Skin epidermis (tissue), 12 donors: ENCODE measurements at regions not wholly inside any gene's neighbourhood (a gene's known extent, or its start where the extent isn't known, plus 50 kb on each side); places are given as distances from the start of the nearest gene placed in this dataset.

Source experiments
- H3K27ac ChIP-seq, 21 experiments: fragments of 200-600 bp; sonication (generic) in 11 of 21; one replicate each; pipeline ENCODE4 v1.5.0; 2020; ENCODE audit warnings: mild to moderate bottlenecking in 3 of 21, inconsistent platforms in 2 of 21, moderate library complexity in 2 of 21
- H3K4me3 ChIP-seq, 7 experiments: fragments of 200-600 bp; sonication (generic) in 2 of 7; one replicate each; pipeline ENCODE4 v1.5.0; 2020; ENCODE audit warnings: inconsistent platforms in 2 of 7, mild to moderate bottlenecking in 2 of 7, moderate library complexity in 1 of 7

GRCh38 chr12:115421796-115422709, 738.1 kb upstream of the TBX3 start:
- no peak overlapping the region for H3K4me3 ChIP-seq
- no peak overlapping the region for H3K27ac ChIP-seq

- Histone ChIP-seq H3K27ac (no peak overlapping the region), H3K4me3 (no peak overlapping the region)
Measured at GRCh38 chr12:115421350-115421749, 737.4 kb upstream of the TBX3 start.

DNA sequence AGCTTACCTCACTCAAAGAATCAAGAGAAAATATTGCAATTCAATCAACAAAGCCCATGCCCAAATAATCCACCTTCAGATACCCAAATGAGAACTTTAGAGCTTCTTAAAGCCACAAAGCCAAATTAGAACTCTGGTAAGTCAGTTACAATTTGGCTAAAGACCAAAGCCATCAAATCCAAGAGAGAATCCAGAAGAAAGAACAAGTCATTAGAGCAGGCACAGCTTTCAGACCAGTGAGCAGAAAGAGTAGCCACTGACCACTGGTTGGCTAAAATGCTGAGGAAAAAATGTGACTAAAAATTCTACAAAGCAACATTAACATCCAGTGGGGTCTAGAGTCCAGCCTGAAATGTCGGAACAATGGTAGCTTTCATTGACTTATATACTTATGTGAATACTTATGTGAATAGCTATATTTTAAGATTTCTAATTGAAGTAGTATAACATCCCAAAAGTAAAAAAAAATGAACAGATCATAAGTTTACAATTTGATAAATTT, 735.2 kb upstream of the TBX3 start:
- H3K27ac ChIP-seq = no peak overlapping the region
- no peak overlapping the region for H3K4me3 ChIP-seq

- Histone ChIP-seq H3K27ac (no peak overlapping the region), H3K4me3 (no peak overlapping the region)
Measured at GRCh38 chr12:115417610-115418009, 733.6 kb upstream of the TBX3 start.

GRCh38 chr12:115416869-115417268, 732.9 kb upstream of the TBX3 start:
- Histone ChIP-seq H3K4me3 (no peak overlapping the region), H3K27ac (no peak overlapping the region)

GRCh38 chr12:115413626-115414025, 729.7 kb upstream of the TBX3 start:
- H3K27ac ChIP-seq = no peak overlapping the region
- H3K4me3 ChIP-seq = no peak overlapping the region

- H3K4me3 ChIP-seq = no peak overlapping the region
- H3K27ac ChIP-seq = no peak overlapping the region
Measured at GRCh38 chr12:115412831-115413230, 728.9 kb upstream of the TBX3 start.

GRCh38 chr12:115411121-115411520, 727.1 kb upstream of the TBX3 start:
- H3K27ac ChIP-seq = no peak overlapping the region
- no peak overlapping the region for H3K4me3 ChIP-seq

- H3K27ac ChIP-seq = no peak overlapping the region
- H3K4me3 ChIP-seq = no peak overlapping the region
Measured at GRCh38 chr12:115408642-115409041, 724.7 kb upstream of the TBX3 start.

DNA sequence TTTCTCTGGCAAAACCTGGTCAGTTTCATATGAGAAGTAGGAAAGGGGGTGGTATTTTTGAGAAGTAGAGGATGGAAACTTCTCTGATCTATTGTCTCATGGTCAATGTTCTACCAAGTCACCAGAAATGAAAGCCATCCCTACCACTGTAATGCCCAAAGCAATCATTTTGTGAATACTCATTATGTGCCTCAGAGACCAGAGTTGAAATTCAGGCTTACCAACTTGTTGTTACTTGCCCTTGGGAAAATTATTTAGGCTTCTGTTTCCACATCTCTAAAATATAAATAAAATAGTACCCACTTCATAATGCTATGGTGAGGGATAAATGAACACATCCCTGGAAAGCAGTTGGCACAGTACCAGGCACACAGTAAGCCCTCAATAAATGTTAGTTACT, 723.7 kb upstream of the TBX3 start:
- Histone ChIP-seq H3K4me3 (no peak overlapping the region), H3K27ac (no peak overlapping the region)

DNA sequence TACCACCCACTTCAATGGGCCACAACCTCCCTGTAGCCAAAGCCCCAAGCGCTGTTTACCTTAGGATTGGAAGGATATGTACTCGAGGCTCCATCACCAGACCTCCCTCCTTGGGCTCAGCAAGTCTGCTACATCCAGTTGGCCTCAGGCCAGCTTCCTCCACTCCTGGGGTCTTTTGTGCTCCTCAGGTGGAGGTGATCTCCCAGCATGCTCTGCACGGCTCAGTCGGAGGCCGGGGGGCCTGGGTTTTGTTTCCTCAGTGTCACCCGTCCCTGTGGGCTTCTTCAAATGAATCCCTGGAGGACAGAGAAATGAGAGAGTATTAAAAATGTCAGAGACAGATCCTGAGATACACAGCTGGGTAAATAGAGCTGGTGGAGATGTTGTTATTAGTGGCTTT, 723.1 kb upstream of the TBX3 start:
- no peak overlapping the region for H3K27ac ChIP-seq

DNA sequence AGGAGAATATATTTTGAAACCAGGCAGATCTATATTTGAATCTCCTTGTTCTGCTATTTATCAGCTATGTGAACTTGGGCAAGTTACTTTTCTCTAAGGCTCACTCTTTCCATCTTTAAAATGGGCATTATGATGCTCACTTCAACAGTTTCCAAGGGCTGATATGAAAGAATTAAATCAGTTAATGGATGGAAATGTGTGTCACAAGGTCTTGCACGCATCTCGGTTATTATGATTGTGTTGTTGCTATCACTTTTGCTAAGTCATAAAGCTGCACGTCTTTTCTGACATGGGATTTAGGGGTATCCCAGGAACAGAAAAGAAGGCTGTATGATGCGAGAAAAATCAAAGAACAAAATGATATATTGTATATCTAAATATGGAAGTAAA, 721.5 kb upstream of the TBX3 start:
- no peak overlapping the region for H3K27ac ChIP-seq

More for the DNA sequence above, 723.1 kb upstream of the TBX3 start:
- H3K4me3 ChIP-seq = no peak overlapping the region

GRCh38 chr12:115404761-115405470, 720.9 kb upstream of the TBX3 start:
- H3K4me3 ChIP-seq = no peak overlapping the region
- peak overlapping the region in 2 of 21 experiments; percentile 27 to 46 for H3K27ac ChIP-seq

More for the DNA sequence above, 721.5 kb upstream of the TBX3 start:
- H3K4me3 ChIP-seq = no peak overlapping the region

DNA sequence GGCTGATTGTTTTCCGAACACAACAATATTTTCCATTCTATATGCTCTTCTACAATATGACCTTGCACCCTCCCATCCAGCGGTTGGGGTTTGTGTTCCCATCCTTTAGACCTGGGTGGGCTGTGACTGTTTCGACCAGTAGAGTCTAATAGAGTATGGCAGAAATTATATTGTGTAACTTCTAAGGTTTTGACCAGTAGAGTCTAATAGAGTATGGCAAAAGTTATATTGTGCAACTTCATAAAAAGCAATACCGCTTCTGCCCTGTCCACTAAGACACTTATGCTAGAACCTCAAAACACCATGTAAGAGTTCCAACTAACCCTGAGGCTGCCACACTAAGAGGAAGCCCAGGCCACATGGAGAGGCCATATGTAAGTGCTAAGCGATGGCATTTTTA, 719.7 kb upstream of the TBX3 start:
- Histone ChIP-seq H3K4me3 (no peak overlapping the region), H3K27ac (no peak overlapping the region)

GRCh38 chr12:115403253-115403652, 719.3 kb upstream of the TBX3 start:
- no peak overlapping the region for H3K4me3 ChIP-seq
- H3K27ac ChIP-seq = no peak overlapping the region

- H3K27ac ChIP-seq = no peak overlapping the region
- no peak overlapping the region for H3K4me3 ChIP-seq
Measured at GRCh38 chr12:115402443-115403180, 718.6 kb upstream of the TBX3 start.

DNA sequence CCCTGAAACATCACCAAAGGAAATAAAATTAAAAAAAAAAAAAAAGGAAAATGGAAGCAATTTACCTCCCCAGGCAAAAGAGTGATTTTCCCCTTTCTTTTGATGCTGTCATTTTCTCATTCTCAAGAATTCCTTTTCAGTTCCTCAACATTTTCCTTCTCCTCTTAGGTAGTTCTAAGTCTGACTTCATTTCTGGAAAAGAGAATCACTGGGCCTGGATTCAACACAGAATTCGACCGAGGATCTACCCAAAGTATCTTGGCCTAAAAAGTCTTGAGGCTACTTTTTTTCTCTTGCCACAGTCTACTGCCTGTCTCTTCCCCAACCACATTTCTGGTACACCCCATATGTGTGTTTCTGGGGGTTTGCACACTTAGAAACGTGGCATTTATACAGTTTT, 717.8 kb upstream of the TBX3 start:
- no peak overlapping the region for H3K4me3 ChIP-seq
- H3K27ac ChIP-seq = no peak overlapping the region

DNA sequence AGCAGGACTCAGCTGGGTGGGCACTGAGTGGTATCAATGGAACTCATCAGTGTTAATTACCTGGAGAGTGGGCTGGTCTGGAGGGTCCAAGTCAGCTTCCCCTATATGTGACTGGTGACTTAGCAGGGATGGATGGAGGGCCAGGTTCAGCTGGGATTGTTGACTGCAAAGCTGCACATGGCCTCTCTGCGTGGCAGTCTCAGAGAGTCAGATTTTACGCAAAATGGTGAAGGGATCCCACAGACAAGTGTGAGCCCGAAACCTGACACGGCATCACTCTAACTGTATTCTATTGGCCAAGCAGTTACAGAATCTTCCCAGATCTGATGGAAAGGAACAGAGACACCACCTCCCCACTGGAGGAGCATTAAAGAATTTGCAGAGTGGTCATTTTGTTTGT, 716.0 kb upstream of the TBX3 start:
- no peak overlapping the region for H3K4me3 ChIP-seq
- no peak overlapping the region for H3K27ac ChIP-seq

DNA sequence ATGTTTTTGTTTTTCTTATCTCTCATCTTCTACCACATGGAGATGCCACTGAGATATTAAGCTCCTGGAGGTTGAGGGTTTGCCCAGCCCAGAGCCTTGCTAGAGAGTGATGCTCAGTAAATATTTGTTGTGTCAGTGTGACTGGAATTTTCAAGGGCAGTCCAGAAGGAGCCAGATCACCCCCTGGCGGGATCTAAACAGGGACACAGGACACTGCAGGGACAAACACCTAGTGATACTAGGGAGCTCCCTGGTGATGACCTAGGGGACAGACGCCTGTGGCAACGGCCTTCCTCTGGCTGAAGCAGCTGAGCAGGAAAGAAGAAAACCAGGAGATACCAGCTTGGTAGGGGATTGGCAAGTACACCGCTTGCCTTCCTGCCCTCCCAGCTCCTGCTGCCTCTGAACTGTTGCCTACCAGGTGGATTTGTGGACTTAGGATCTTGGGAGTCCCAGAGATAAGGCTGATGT, 714.4 kb upstream of the TBX3 start:
- Histone ChIP-seq H3K27ac (no peak overlapping the region), H3K4me3 (no peak overlapping the region)

DNA sequence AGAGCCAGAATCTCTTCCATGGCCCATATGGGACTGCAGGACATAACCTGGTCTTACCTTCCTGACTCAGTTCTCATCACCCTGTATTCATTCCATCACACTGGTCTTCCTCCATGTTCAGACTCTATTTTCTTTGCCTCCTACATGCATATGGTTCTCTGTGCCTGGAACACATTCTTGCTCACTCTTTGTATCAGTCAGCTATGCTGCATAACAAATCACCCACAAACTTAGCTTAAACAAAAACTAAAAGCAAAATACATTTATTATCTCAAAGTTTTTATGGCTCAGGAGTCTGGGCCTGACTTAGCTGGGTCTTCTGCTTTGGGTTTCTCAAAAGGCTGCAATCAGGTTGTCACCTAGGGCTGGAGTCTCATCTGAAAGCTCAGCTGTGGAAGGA, 712.6 kb upstream of the TBX3 start:
- no peak overlapping the region for H3K4me3 ChIP-seq

More for the DNA sequence above, 712.6 kb upstream of the TBX3 start:
- H3K27ac ChIP-seq = no peak overlapping the region
